AG10803 (cell line): ENCODE measurements at regions not wholly inside any gene's neighbourhood (a gene's known extent, or its start where the extent isn't known, plus 50 kb on each side); places are given as distances from the start of the nearest gene placed in this dataset.

ENCODE experiments used
- DNase-seq: peaks from one replicate; pipeline ENCODE4 v3.0.0; 2010; ENCODE audit warnings: low read depth
- H3K4me3 ChIP-seq: 2 replicates; pipeline ENCODE4 v1.5.1; 2011; ENCODE audit warnings: mild to moderate bottlenecking, low read length, control low read depth
- CTCF ChIP-seq: conservative IDR thresholded peaks from 2 replicates; pipeline ENCODE4 v1.5.1; 2011; ENCODE audit warnings: mild to moderate bottlenecking, low read length, control low read depth, inconsistent platforms

GRCh38 chr11:115104851-115105453 is 399.3 kb downstream of the CADM1 start:
- no peak for TF ChIP-seq CTCF
- no peak overlapping the region for H3K4me3 ChIP-seq
- no peak for DNase-seq

GRCh38 chr11:115111066-115111465 is 393.1 kb downstream of the CADM1 start:
- no peak for DNase-seq
- no peak overlapping the region for H3K4me3 ChIP-seq
- TF ChIP-seq CTCF = no peak

GRCh38 chr11:115112754-115113153 is 391.5 kb downstream of the CADM1 start:
- no peak for TF ChIP-seq CTCF
- H3K4me3 ChIP-seq = no peak overlapping the region
- no peak for DNase-seq

- H3K4me3 ChIP-seq = no peak overlapping the region
- no peak for TF ChIP-seq CTCF
- no peak for DNase-seq
Measured at GRCh38 chr11:115117956-115118493, 386.2 kb downstream of the CADM1 start.

GRCh38 chr11:115119146-115119545 is 385.1 kb downstream of the CADM1 start:
- TF ChIP-seq CTCF = no peak
- H3K4me3 ChIP-seq = no peak overlapping the region
- no peak for DNase-seq
